Osteocyte (in vitro differentiated cells): ENCODE measurements at regions not wholly inside any gene's neighbourhood (a gene's known extent, or its start where the extent isn't known, plus 50 kb on each side); places are given as distances from the start of the nearest gene placed in this dataset.
"Not testable (repeated sequence)": the region's sequence is repeated elsewhere in the genome, so short reads cannot be mapped to it uniquely, and the experiment has no call there.

ENCODE experiments used
- DNase-seq: peaks from one replicate; pipeline ENCODE4 v3.0.0; 2021; ENCODE audit warnings: mixed read lengths; ENCODE audit not compliant: unreplicated experiment; ENCODE audit errors: extremely low spot score
- H3K27ac Mint-ChIP-seq: one replicate; pipeline ENCODE4 v1.8.0; 2021; ENCODE audit warnings: mild to moderate bottlenecking, mixed read lengths; ENCODE audit not compliant: unreplicated experiment
- H3K27me3 Mint-ChIP-seq: one replicate; pipeline ENCODE4 v1.8.0; 2021; ENCODE audit warnings: mixed read lengths; ENCODE audit not compliant: unreplicated experiment
- H3K36me3 Mint-ChIP-seq: one replicate; pipeline ENCODE4 v1.8.0; 2021; ENCODE audit warnings: mixed read lengths; ENCODE audit not compliant: unreplicated experiment
- H3K4me1 Mint-ChIP-seq: one replicate; pipeline ENCODE4 v1.8.0; 2021; ENCODE audit warnings: mixed read lengths; ENCODE audit not compliant: unreplicated experiment
- H3K4me3 Mint-ChIP-seq: one replicate; pipeline ENCODE4 v1.8.0; 2021; ENCODE audit warnings: mild to moderate bottlenecking, moderate library complexity, mixed read lengths; ENCODE audit not compliant: unreplicated experiment
- H3K9me3 Mint-ChIP-seq: one replicate; pipeline ENCODE4 v1.8.0; 2021; ENCODE audit warnings: mixed read lengths; ENCODE audit not compliant: unreplicated experiment
- CTCF ChIP-seq: fragments of 200-600 bp; sonication (generic); IDR thresholded peaks from 2 replicates; pipeline ENCODE4 v1.5.0; 2021; ENCODE audit warnings: antibody characterized with exemption, mild to moderate bottlenecking, moderate library complexity

GRCh38 chr9:102456562-102456961 is 538.6 kb upstream of the CYLC2 start:
- H3K27me3 Mint-ChIP-seq = no peaks in the 10 kb centered on the region
- no peak for TF ChIP-seq CTCF

GRCh38 chr9:102445906-102446305 is 549.2 kb upstream of the CYLC2 start:
- no peak overlapping the region for H3K4me3 Mint-ChIP-seq
- no peaks in the 10 kb centered on the region for H3K4me1 Mint-ChIP-seq
- no peak overlapping the region for H3K27ac Mint-ChIP-seq
- peaks cover 7% of the 10 kb centered on the region for H3K9me3 Mint-ChIP-seq
- H3K36me3 Mint-ChIP-seq = no peaks in the 10 kb centered on the region
- no peak for TF ChIP-seq CTCF
- H3K27me3 Mint-ChIP-seq = no peaks in the 10 kb centered on the region
- DNase-seq = no peak

More at GRCh38 chr9:102456562-102456961, 538.6 kb upstream of the CYLC2 start:
- Mint-ChIP-seq H3K36me3 (no peaks in the 10 kb centered on the region), H3K27ac (no peak overlapping the region), H3K4me1 (no peaks in the 10 kb centered on the region), H3K4me3 (no peak overlapping the region), H3K9me3 (peaks cover 8% of the 10 kb centered on the region)
- DNase-seq = no peak

- Mint-ChIP-seq H3K36me3 (no peaks in the 10 kb centered on the region), H3K4me3 (no peak overlapping the region), H3K27me3 (no peaks in the 10 kb centered on the region), H3K4me1 (no peaks in the 10 kb centered on the region), H3K9me3 (peaks cover 7% of the 10 kb centered on the region), H3K27ac (no peak overlapping the region)
- DNase-seq = no peak
- no peak for TF ChIP-seq CTCF
These were observed 549.9 kb upstream of the CYLC2 start for GRCh38 chr9:102445181-102445747.

GRCh38 chr9:102439583-102439982 is 555.5 kb upstream of the CYLC2 start:
- no peaks in the 10 kb centered on the region for H3K4me1 Mint-ChIP-seq
- no peak overlapping the region for H3K27ac Mint-ChIP-seq
- H3K27me3 Mint-ChIP-seq = no peaks in the 10 kb centered on the region
- no peaks in the 10 kb centered on the region for H3K36me3 Mint-ChIP-seq
- no peak for DNase-seq
- no peak for TF ChIP-seq CTCF
- no peaks in the 10 kb centered on the region for H3K9me3 Mint-ChIP-seq
- H3K4me3 Mint-ChIP-seq = no peak overlapping the region

- not testable (repeated sequence) for H3K4me3 Mint-ChIP-seq, DNase-seq, H3K9me3 Mint-ChIP-seq, H3K27me3 Mint-ChIP-seq, H3K27ac Mint-ChIP-seq, H3K4me1 Mint-ChIP-seq, H3K36me3 Mint-ChIP-seq
These were observed 558.5 kb upstream of the CYLC2 start for GRCh38 chr9:102436599-102436998.

GRCh38 chr9:102435427-102435826 is 559.7 kb upstream of the CYLC2 start:
- no peaks in the 10 kb centered on the region for H3K9me3 Mint-ChIP-seq
- no peak overlapping the region for H3K27ac Mint-ChIP-seq
- TF ChIP-seq CTCF = no peak
- H3K36me3 Mint-ChIP-seq = no peaks in the 10 kb centered on the region
- H3K4me3 Mint-ChIP-seq = no peak overlapping the region
- DNase-seq = no peak
- H3K4me1 Mint-ChIP-seq = no peaks in the 10 kb centered on the region
- no peaks in the 10 kb centered on the region for H3K27me3 Mint-ChIP-seq
